IPS DF 6.9 (cell line): ENCODE measurements at regions not wholly inside any gene's neighbourhood (a gene's known extent, or its start where the extent isn't known, plus 50 kb on each side); places are given as distances from the start of the nearest gene placed in this dataset.

Experiments
- DNase-seq: peaks from one replicate; pipeline ENCODE4 v3.0.0-alpha.2; 2013; ENCODE audit warnings: low read depth, low spot score
- H3K27ac ChIP-seq: one replicate; pipeline ENCODE4 v1.5.1; 2013; ENCODE audit warnings: low read length, control low read depth
- H3K27me3 ChIP-seq: 2 replicates; pipeline ENCODE4 v1.6.1; 2013; ENCODE audit warnings: mild to moderate bottlenecking, low read length; ENCODE audit not compliant: control insufficient read depth, insufficient read depth
- H3K36me3 ChIP-seq: 2 replicates; pipeline ENCODE4 v1.6.1; 2013; ENCODE audit warnings: low read length; ENCODE audit not compliant: control insufficient read depth, insufficient read depth
- H3K4me1 ChIP-seq: 2 replicates; pipeline ENCODE4 v1.6.1; 2013; ENCODE audit warnings: low read length; ENCODE audit not compliant: control insufficient read depth, insufficient read depth
- H3K4me3 ChIP-seq: 2 replicates; pipeline ENCODE4 v1.5.1; 2013; ENCODE audit warnings: mild to moderate bottlenecking, low read length
- H3K9me3 ChIP-seq: 2 replicates; pipeline ENCODE4 v1.6.1; 2013; ENCODE audit warnings: low read length, inconsistent platforms; ENCODE audit not compliant: control insufficient read depth, insufficient read depth
- WGBS: extraction: QIAGEN DNeasy Blood & Tissue Kit; methylation state at CpG from one replicate; pipeline ENCODE4 v1.1.7; 2013; ENCODE audit warnings: mixed read lengths, missing lambda C conversion rate; ENCODE audit not compliant: insufficient read length, insufficient coverage; 5-methylcytosine and 5-hydroxymethylcytosine counted together

- Histone ChIP-seq H3K9me3 (no peaks in the 10 kb centered on the region), H3K4me3 (peak overlapping the region; percentile 50; the same call in 1 of the 2 replicates), H3K36me3 (no peaks in the 10 kb centered on the region), H3K27me3 (no peaks in the 10 kb centered on the region; the same call in 1 of the 2 replicates), H3K4me1 (peaks cover 5% of the 10 kb centered on the region; the same call in 1 of the 2 replicates), H3K27ac (no peak overlapping the region)
- no CpG with 5 or more reads among the region's 60 CpGs for WGBS
- DNase-seq: no peak
Measured at GRCh38 chrX:40172401-40173142, 74.8 kb upstream of the BCOR start.

GRCh38 chrX:40171513-40172400 lies 74.0 kb upstream of the BCOR start:
- Histone ChIP-seq H3K27me3 (no peaks in the 10 kb centered on the region; the same call in 1 of the 2 replicates), H3K9me3 (no peaks in the 10 kb centered on the region), H3K4me3 (peak overlapping the region; percentile 50; the same call in 1 of the 2 replicates), H3K36me3 (no peaks in the 10 kb centered on the region), H3K27ac (no peak overlapping the region), H3K4me1 (peaks cover 4% of the 10 kb centered on the region; the same call in 1 of the 2 replicates)
- DNase-seq: no peak
- no CpG with 5 or more reads among the region's 73 CpGs for WGBS

GRCh38 chrX:40170830-40171512 lies 73.2 kb upstream of the BCOR start:
- Histone ChIP-seq H3K9me3 (no peaks in the 10 kb centered on the region), H3K4me3 (peak overlapping the region; percentile 50; the same call in 1 of the 2 replicates), H3K27me3 (no peaks in the 10 kb centered on the region; the same call in 1 of the 2 replicates), H3K27ac (no peak overlapping the region), H3K36me3 (no peaks in the 10 kb centered on the region), H3K4me1 (peaks cover 5% of the 10 kb centered on the region; the same call in 1 of the 2 replicates)
- WGBS: no CpG with 5 or more reads among the region's 17 CpGs
- no peak for DNase-seq

- no peaks in the 10 kb centered on the region for H3K9me3 ChIP-seq
- H3K4me1 ChIP-seq: peaks cover 5% of the 10 kb centered on the region; the same call in 1 of the 2 replicates
- H3K36me3 ChIP-seq: no peaks in the 10 kb centered on the region
- H3K27ac ChIP-seq: no peak overlapping the region
- H3K4me3 ChIP-seq: peak overlapping the region; percentile 9; the same call in 1 of the 2 replicates
- no peak for DNase-seq
- H3K27me3 ChIP-seq: no peaks in the 10 kb centered on the region; the same call in 1 of the 2 replicates
- WGBS: no CpG with 5 or more reads among the region's 44 CpGs
Measured at GRCh38 chrX:40169193-40170101, 71.7 kb upstream of the BCOR start.

- Histone ChIP-seq H3K4me3 (peak overlapping the region; percentile 30; the same call in 1 of the 2 replicates), H3K9me3 (no peaks in the 10 kb centered on the region), H3K27me3 (no peaks in the 10 kb centered on the region; the same call in 1 of the 2 replicates), H3K36me3 (no peaks in the 10 kb centered on the region), H3K4me1 (peaks cover 5% of the 10 kb centered on the region; the same call in 1 of the 2 replicates), H3K27ac (no peak overlapping the region)
- no peak for DNase-seq
- WGBS: no CpG with 5 or more reads among the region's 39 CpGs
Measured at GRCh38 chrX:40168480-40169011, 70.8 kb upstream of the BCOR start.

- no peak for DNase-seq
- no peaks in the 10 kb centered on the region for H3K9me3 ChIP-seq
- H3K36me3 ChIP-seq: no peaks in the 10 kb centered on the region
- H3K4me3 ChIP-seq: peak overlapping the region; percentile 30; the same call in 1 of the 2 replicates
- WGBS: no CpG with 5 or more reads among the region's 46 CpGs
- H3K27ac ChIP-seq: no peak overlapping the region
- H3K4me1 ChIP-seq: peaks cover 2% of the 10 kb centered on the region; the same call in 1 of the 2 replicates
- H3K27me3 ChIP-seq: no peaks in the 10 kb centered on the region; the same call in 1 of the 2 replicates
Measured at GRCh38 chrX:40167850-40168479, 70.2 kb upstream of the BCOR start.

GRCh38 chrX:40167233-40167849 lies 69.6 kb upstream of the BCOR start:
- no peak overlapping the region for H3K27ac ChIP-seq
- no peaks in the 10 kb centered on the region for H3K9me3 ChIP-seq
- no CpG with 5 or more reads among the region's 41 CpGs for WGBS
- peaks cover 2% of the 10 kb centered on the region; the same call in 1 of the 2 replicates for H3K4me1 ChIP-seq
- DNase-seq: no peak
- H3K27me3 ChIP-seq: no peaks in the 10 kb centered on the region; the same call in 1 of the 2 replicates
- H3K36me3 ChIP-seq: no peaks in the 10 kb centered on the region
- no peak overlapping the region; the same call in 1 of the 2 replicates for H3K4me3 ChIP-seq

GRCh38 chrX:40166582-40166981 lies 68.8 kb upstream of the BCOR start:
- Histone ChIP-seq H3K27ac (no peak overlapping the region), H3K27me3 (no peaks in the 10 kb centered on the region; the same call in 1 of the 2 replicates), H3K4me1 (peaks cover 2% of the 10 kb centered on the region; the same call in 1 of the 2 replicates), H3K36me3 (no peaks in the 10 kb centered on the region), H3K4me3 (no peak overlapping the region), H3K9me3 (no peaks in the 10 kb centered on the region)
- no CpG with 5 or more reads among the region's 4 CpGs for WGBS
- DNase-seq: no peak
